GM23248 (cell line): ENCODE measurements at regions not wholly inside any gene's neighbourhood (a gene's known extent, or its start where the extent isn't known, plus 50 kb on each side); places are given as distances from the start of the nearest gene placed in this dataset.

Experiments used
- DNase-seq: peaks from one replicate; pipeline ENCODE4 v3.0.0-alpha.2; 2015
- H2AFZ ChIP-seq: fragments of 200-600 bp; sonication (generic); 2 replicates; pipeline ENCODE4 v1.6.1; 2016; ENCODE audit warnings: antibody characterized with exemption
- H3F3A ChIP-seq: fragments of 200-600 bp; sonication (generic); 2 replicates; pipeline ENCODE4 v1.6.1; 2016; ENCODE audit warnings: mild to moderate bottlenecking, antibody characterized with exemption, mixed run types; ENCODE audit not compliant: insufficient read depth
- H3K27ac ChIP-seq: fragments of 200-600 bp; sonication (generic); 2 replicates; pipeline ENCODE4 v1.5.1; 2016; ENCODE audit warnings: mild to moderate bottlenecking
- H3K27me3 ChIP-seq: fragments of 200-600 bp; sonication (generic); replicated peaks from 2 replicates; pipeline ENCODE4 v1.6.1; 2016; ENCODE audit warnings: mild to moderate bottlenecking; ENCODE audit not compliant: insufficient read depth
- H3K36me3 ChIP-seq: fragments of 200-600 bp; sonication (generic); 2 replicates; pipeline ENCODE4 v1.6.1; 2016; ENCODE audit warnings: low read depth, mild to moderate bottlenecking
- H3K4me1 ChIP-seq: fragments of 200-600 bp; sonication (generic); 2 replicates; pipeline ENCODE4 v1.6.1; 2016; ENCODE audit warnings: mild to moderate bottlenecking; ENCODE audit not compliant: insufficient read depth
- H3K4me2 ChIP-seq: fragments of 200-600 bp; sonication (generic); one replicate; pipeline ENCODE4 v1.6.1; 2016; ENCODE audit warnings: mild to moderate bottlenecking; ENCODE audit not compliant: unreplicated experiment
- H3K4me3 ChIP-seq: fragments of 200-600 bp; sonication (generic); 2 replicates; pipeline ENCODE4 v1.5.1; 2016; ENCODE audit warnings: mild to moderate bottlenecking
- H3K79me2 ChIP-seq: fragments of 200-600 bp; sonication (generic); 2 replicates; pipeline ENCODE4 v1.6.1; 2016; ENCODE audit warnings: mild to moderate bottlenecking; ENCODE audit not compliant: insufficient read depth
- H3K9ac ChIP-seq: fragments of 200-600 bp; sonication (generic); 2 replicates; pipeline ENCODE4 v1.6.1; 2016; ENCODE audit warnings: mild to moderate bottlenecking
- H3K9me2 ChIP-seq: fragments of 200-600 bp; sonication (generic); 2 replicates; pipeline ENCODE4 v1.6.1; 2016; ENCODE audit warnings: mixed run types, mild to moderate bottlenecking, moderate library complexity; ENCODE audit not compliant: insufficient read depth
- H3K9me3 ChIP-seq: fragments of 200-600 bp; sonication (generic); one replicate; pipeline ENCODE4 v1.6.1; 2017; ENCODE audit warnings: low read depth
- H4K20me1 ChIP-seq: fragments of 200-600 bp; sonication (generic); 2 replicates; pipeline ENCODE4 v1.6.0; 2016; ENCODE audit not compliant: insufficient read depth
- EZH2 ChIP-seq: fragments of 200-600 bp; sonication (generic); IDR thresholded peaks from 2 replicates; pipeline ENCODE4 v1.6.1; 2018; ENCODE audit warnings: antibody characterized with exemption, mild to moderate bottlenecking; ENCODE audit not compliant: insufficient read depth, poor library complexity, severe bottlenecking
- EZH2phosphoT487 ChIP-seq: fragments of 200-600 bp; sonication (generic); IDR thresholded peaks from 2 replicates; pipeline ENCODE4 v1.6.1; 2018; ENCODE audit warnings: antibody characterized with exemption, moderate library complexity, mild to moderate bottlenecking, low read depth; ENCODE audit not compliant: insufficient read depth
- WGBS, 2 experiments: methylation state at CpG; one replicate each; pipeline ENCODE4 v1.1.6; 2015 to 2017; ENCODE audit warnings: low lambda C conversion rate in 2 of 2, low coverage in 1 of 2; ENCODE audit errors: missing lambda C conversion rate in 2 of 2; 5-methylcytosine and 5-hydroxymethylcytosine counted together
- in situ Hi-C: fragments of 300-500 bp; cut with MboI; formaldehyde crosslinking; loops from 2 replicates; pipeline ENCODE4 v1.15.0; 2020

- WGBS, 2 experiments = 47 to 53% methylated on average over 3 of the region's 3 CpGs
- in situ Hi-C loops = no loop called here
Measured at GRCh38 chr15:56821721-56822425, 88.6 kb upstream of the ZNF280D start.

GRCh38 chr15:56820333-56820732 lies 87.0 kb upstream of the ZNF280D start:
- no peaks in the 10 kb centered on the region for H3K36me3 ChIP-seq
- no peaks in the 10 kb centered on the region for H3K9me3 ChIP-seq
- no peak for TF ChIP-seq EZH2phosphoT487
- no peak for TF ChIP-seq EZH2

More at GRCh38 chr15:56821721-56822425, 88.6 kb upstream of the ZNF280D start:
- Histone ChIP-seq H3K27ac (no peak overlapping the region), H3K9me2 (no peaks in the 10 kb centered on the region), H4K20me1 (no peaks in the 10 kb centered on the region), H3K9me3 (no peaks in the 10 kb centered on the region), H3F3A (no peaks in the 10 kb centered on the region), H3K4me1 (peaks cover 10% of the 10 kb centered on the region), H3K4me2 (no peak overlapping the region), H3K79me2 (no peaks in the 10 kb centered on the region), H3K27me3 (no peaks in the 10 kb centered on the region), H3K4me3 (no peak overlapping the region), H2AFZ (no peak overlapping the region), H3K36me3 (no peaks in the 10 kb centered on the region), H3K9ac (no peak overlapping the region)
- TF ChIP-seq EZH2 = no peak
- no peak for TF ChIP-seq EZH2phosphoT487
- peak; percentile 74 for DNase-seq

GRCh38 chr15:56817321-56818080 lies 84.2 kb upstream of the ZNF280D start:
- TF ChIP-seq EZH2phosphoT487 = no peak
- no peak for TF ChIP-seq EZH2
- no peaks in the 10 kb centered on the region for H3K27me3 ChIP-seq
- H4K20me1 ChIP-seq = no peaks in the 10 kb centered on the region
- peak; percentile 69 for DNase-seq
- H2AFZ ChIP-seq = peak overlapping the region; percentile 38
- H3K9me3 ChIP-seq = no peaks in the 10 kb centered on the region
- H3K27ac ChIP-seq = no peak overlapping the region
- in situ Hi-C loops = no loop called here
- H3K4me1 ChIP-seq = peaks cover 25% of the 10 kb centered on the region
- H3K4me2 ChIP-seq = peak overlapping the region; percentile 39
- no peaks in the 10 kb centered on the region for H3K9me2 ChIP-seq
- 0% methylated on average over 1 of the region's 1 CpG for WGBS, 2 experiments
- no peaks in the 10 kb centered on the region for H3K36me3 ChIP-seq
- H3K4me3 ChIP-seq = no peak overlapping the region
- no peak overlapping the region for H3K9ac ChIP-seq
- H3K79me2 ChIP-seq = no peaks in the 10 kb centered on the region
- no peaks in the 10 kb centered on the region for H3F3A ChIP-seq

More at GRCh38 chr15:56820333-56820732, 87.0 kb upstream of the ZNF280D start:
- no peaks in the 10 kb centered on the region for H3K27me3 ChIP-seq
- no peak overlapping the region for H3K4me2 ChIP-seq
- peaks cover 15% of the 10 kb centered on the region for H3K4me1 ChIP-seq
- H3K79me2 ChIP-seq = no peaks in the 10 kb centered on the region
- no peak overlapping the region for H3K4me3 ChIP-seq
- no peaks in the 10 kb centered on the region for H4K20me1 ChIP-seq
- in situ Hi-C loops = no loop called here
- H3F3A ChIP-seq = no peaks in the 10 kb centered on the region
- no peak overlapping the region for H3K9ac ChIP-seq
- no peak overlapping the region for H2AFZ ChIP-seq
- DNase-seq = no peak
- H3K9me2 ChIP-seq = no peaks in the 10 kb centered on the region
- H3K27ac ChIP-seq = no peak overlapping the region

- Histone ChIP-seq H3K4me2 (peak overlapping the region; percentile 39), H4K20me1 (no peaks in the 10 kb centered on the region), H3K27me3 (no peaks in the 10 kb centered on the region), H3K9me3 (no peaks in the 10 kb centered on the region), H3K9ac (no peak overlapping the region), H3K4me1 (peaks cover 25% of the 10 kb centered on the region), H3K79me2 (no peaks in the 10 kb centered on the region), H3K27ac (no peak overlapping the region), H3K9me2 (no peaks in the 10 kb centered on the region), H3F3A (no peaks in the 10 kb centered on the region), H2AFZ (no peak overlapping the region), H3K4me3 (no peak overlapping the region), H3K36me3 (no peaks in the 10 kb centered on the region)
- in situ Hi-C loops = no loop called here
- DNase-seq = no peak
- WGBS, 2 experiments = 26 to 28% methylated on average over 4 of the region's 4 CpGs
- TF ChIP-seq EZH2phosphoT487 (no peak), EZH2 (no peak)
Measured at GRCh38 chr15:56816781-56817180, 83.5 kb upstream of the ZNF280D start.
